HepG2 (cell line): ENCODE measurements at regions not wholly inside any gene's neighbourhood (a gene's known extent, or its start where the extent isn't known, plus 50 kb on each side); places are given as distances from the start of the nearest gene placed in this dataset.

ENCODE experiments used
- ATAC-seq: fragments of 200-7000 bp; cut with Tn5 transposase; 3 replicates; pipeline ENCODE4 v1.9.1; 2020; ENCODE audit warnings: mild to moderate bottlenecking, moderate library complexity
- BruUV-seq: library from RNA; stranded (reverse); fragments of 400-500 nt; replicated peaks from 2 replicates; lab custom pipeline; 2021; lab: Mats Ljungman, UMichigan
- CTCF ChIA-PET: fragments of 300-600 bp; formaldehyde crosslinking; extraction: SDS; loops from one replicate; lab custom pipeline; 2021; ENCODE audit warnings: low total read pairs, inconsistent platforms, low intra/inter-chr PET ratio; lab: Yijun Ruan, JAX
- POLR2A ChIA-PET: fragments of 350-600 bp; sonication (Branson Sonifier 250); formaldehyde crosslinking; loops from one replicate; lab custom pipeline; 2020; ENCODE audit warnings: antibody characterized with exemption, inconsistent platforms; lab: Yijun Ruan, JAX
- DNase-seq: peaks from one replicate; pipeline ENCODE4 v3.0.0-alpha.2; 2015; ENCODE audit warnings: low spot score
- FAIRE-seq: peaks from 3 replicates; lab custom pipeline; 2011; peaks lifted over from hg19 to GRCh38; lab: Jason Lieb, UNC
- H2AFZ ChIP-seq: one replicate; pipeline ENCODE4 v1.6.1; 2011; ENCODE audit warnings: low read length, inconsistent platforms
- H3K27ac ChIP-seq: fragments of 300-600 bp; 3 replicates; pipeline ENCODE4 v1.8.0; 2011; ENCODE audit warnings: mixed run types, mild to moderate bottlenecking, mixed read lengths, low read length, inconsistent platforms; ENCODE audit not compliant: insufficient read depth; ENCODE audit errors: extremely low read length
- H3K27me3 ChIP-seq, 2 experiments: fragments of 200-600 bp in 1 of 2; 2 replicates in 1 of 2; 3 replicates in 1 of 2; pipeline versions ENCODE4 v1.6.0 to v1.8.0; 2011; ENCODE audit warnings: low read length in 2 of 2, mild to moderate bottlenecking in 2 of 2, moderate library complexity in 2 of 2, inconsistent platforms in 1 of 2; ENCODE audit not compliant: insufficient read depth in 2 of 2, control insufficient read depth in 1 of 2
- H3K36me3 ChIP-seq, 2 experiments: fragments of 200-600 bp in 1 of 2; replicated peaks in 1 of 2; 2 replicates in 1 of 2; 3 replicates in 1 of 2; pipeline versions ENCODE4 v1.5.1 to v1.8.0; 2011; ENCODE audit warnings: low read length in 2 of 2, inconsistent platforms in 1 of 2; ENCODE audit not compliant: insufficient read depth in 2 of 2, control insufficient read depth in 1 of 2
- H3K4me1 ChIP-seq: 2 replicates; pipeline ENCODE4 v1.5.1; 2012; ENCODE audit warnings: low read length, inconsistent platforms; ENCODE audit not compliant: insufficient read depth
- H3K4me2 ChIP-seq: 2 replicates; pipeline ENCODE4 v1.6.0; 2011; ENCODE audit warnings: low read depth, low read length, inconsistent platforms
- H3K4me3 ChIP-seq, 3 experiments: fragments of 200-600 bp in 1 of 3; sonication (generic), shearing (Covaris generic) in 1 of 3; replicated peaks in 1 of 3; 2 replicates each; pipeline ENCODE4 v1.5.1; 2011 to 2016; ENCODE audit warnings: low read length in 3 of 3, inconsistent platforms in 2 of 3, low read depth in 2 of 3, mild to moderate bottlenecking in 2 of 3, control low read depth in 1 of 3, mixed read lengths in 1 of 3; ENCODE audit not compliant: insufficient read depth in 1 of 3
- H3K79me2 ChIP-seq: one replicate; pipeline ENCODE4 v1.6.1; 2011; ENCODE audit warnings: low read length, inconsistent platforms; ENCODE audit not compliant: insufficient read depth
- H3K9ac ChIP-seq: 2 replicates; pipeline ENCODE4 v1.6.0; 2011; ENCODE audit warnings: mild to moderate bottlenecking, low read depth, low read length, inconsistent platforms; ENCODE audit not compliant: insufficient read depth
- H3K9me3 ChIP-seq: 2 replicates; pipeline ENCODE4 v1.5.1; 2012; ENCODE audit warnings: mild to moderate bottlenecking, low read length
- H4K20me1 ChIP-seq: 2 replicates; pipeline ENCODE4 v1.6.0; 2011; ENCODE audit warnings: inconsistent platforms, mild to moderate bottlenecking, low read length, moderate library complexity; ENCODE audit not compliant: insufficient read depth
- ATF7 ChIP-seq, 2 experiments: fragments of 450-650 bp in 1 of 2; sonication (generic) in 1 of 2; formaldehyde crosslinking in 1 of 2; IDR thresholded peaks; 2 replicates each; pipeline versions ENCODE4 v1.4.0 to v1.6.1; 2016 to 2020; ENCODE audit warnings: antibody characterized with exemption in 1 of 2, mild to moderate bottlenecking in 1 of 2, missing genetic modification reagents in 1 of 2
- DNMT1 ChIP-seq: sonication (generic); formaldehyde crosslinking; IDR thresholded peaks from 2 replicates; pipeline ENCODE4 v1.5.1; 2020; ENCODE audit warnings: mild to moderate bottlenecking, missing genetic modification reagents
- RERE ChIP-seq: IDR thresholded peaks from 2 replicates; pipeline ENCODE4 v1.6.1; 2016; ENCODE audit warnings: low read depth, missing genetic modification reagents, missing compliant biosample characterization
- SIN3B ChIP-seq: fragments of 150-350 bp; IDR thresholded peaks from 2 replicates; pipeline ENCODE4 v1.6.1; 2014; ENCODE audit warnings: low read length
- ZNF101 ChIP-seq: sonication (generic); formaldehyde crosslinking; IDR thresholded peaks from 2 replicates; pipeline ENCODE4 v1.4.0; 2020; ENCODE audit warnings: mild to moderate bottlenecking, low read depth, missing genetic modification reagents, borderline replicate concordance
- ZNF496 ChIP-seq: sonication (generic); formaldehyde crosslinking; IDR thresholded peaks from 2 replicates; pipeline ENCODE4 v1.8.1; 2023; ENCODE audit warnings: mild to moderate bottlenecking, moderate library complexity, missing genetic modification reagents; ENCODE audit not compliant: insufficient replicate concordance
- ZNF740 ChIP-seq: sonication (generic); formaldehyde crosslinking; IDR thresholded peaks from 2 replicates; pipeline ENCODE4 v1.4.0; 2020; ENCODE audit warnings: missing genetic modification reagents
- WGBS: methylation state at CpG from one replicate; pipeline ENCODE4 v1.1.6; 2017; ENCODE audit warnings: low lambda C conversion rate; 5-methylcytosine and 5-hydroxymethylcytosine counted together
- in situ Hi-C: cut with HindIII; loops from 2 replicates; pipeline ENCODE4 v1.10.0; 2017; ENCODE audit warnings: low pct_unique_long_range_greater_than_20kb; ENCODE audit not compliant: extremely low pct_ligation_motif_present
- intact Hi-C: fragments of 100-400 bp; cut with micrococcal nuclease; formaldehyde crosslinking; loops from one replicate; pipeline ENCODE4 v1.10.0; 2022; ENCODE audit not compliant: unreplicated experiment
- TF ChIP-seq, protein P1 (sequence below): IDR thresholded peaks from 2 replicates; pipeline ENCODE4 v1.6.1; 2016; ENCODE audit warnings: mild to moderate bottlenecking
- TF ChIP-seq, protein P2 (sequence below): sonication (generic); formaldehyde crosslinking; IDR thresholded peaks from 2 replicates; pipeline ENCODE4 v1.4.0; 2020; ENCODE audit warnings: mild to moderate bottlenecking, missing genetic modification reagents
- TF ChIP-seq, protein P3 (sequence below): sonication (generic); formaldehyde crosslinking; IDR thresholded peaks from 2 replicates; pipeline ENCODE4 v1.4.0; 2020; ENCODE audit warnings: low read depth, mild to moderate bottlenecking, missing genetic modification reagents
- TF ChIP-seq, protein P4 (sequence below): sonication (generic); formaldehyde crosslinking; IDR thresholded peaks from 2 replicates; pipeline ENCODE4 v1.5.0; 2020; ENCODE audit warnings: mild to moderate bottlenecking, missing genetic modification reagents

DNA sequence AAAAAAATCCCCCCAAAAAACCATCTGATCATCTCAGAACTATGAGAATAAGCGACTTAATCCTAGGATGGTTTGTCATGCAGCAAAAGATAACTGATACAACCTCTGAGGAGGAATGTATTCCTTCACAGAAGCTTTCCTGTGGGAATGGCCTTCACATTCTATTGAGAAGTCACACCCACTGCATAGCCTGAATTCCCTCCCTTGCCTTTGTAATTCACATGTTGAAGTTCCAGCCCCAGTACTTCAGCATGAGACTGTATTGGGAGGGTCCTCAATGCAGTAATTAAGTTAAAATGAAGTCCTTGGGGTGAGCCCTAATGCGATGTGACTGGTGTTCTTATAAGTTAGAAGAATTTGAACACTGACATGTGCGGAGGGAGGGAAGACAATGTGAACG is 395.2 kb downstream of the TUSC7 start:
- no peak overlapping the region for H3K27ac ChIP-seq
- ATAC-seq, result no peak
- no peak overlapping the region for H2AFZ ChIP-seq
- no peak overlapping the region for H3K9ac ChIP-seq
- 35% methylated on average over 4 of the region's 4 CpGs for WGBS
- no peaks in the 10 kb centered on the region for H3K9me3 ChIP-seq
- in situ Hi-C loops, result no loop called here
- no peak overlapping the region for H3K4me3 ChIP-seq
- TF ChIP-seq, protein P1, sequence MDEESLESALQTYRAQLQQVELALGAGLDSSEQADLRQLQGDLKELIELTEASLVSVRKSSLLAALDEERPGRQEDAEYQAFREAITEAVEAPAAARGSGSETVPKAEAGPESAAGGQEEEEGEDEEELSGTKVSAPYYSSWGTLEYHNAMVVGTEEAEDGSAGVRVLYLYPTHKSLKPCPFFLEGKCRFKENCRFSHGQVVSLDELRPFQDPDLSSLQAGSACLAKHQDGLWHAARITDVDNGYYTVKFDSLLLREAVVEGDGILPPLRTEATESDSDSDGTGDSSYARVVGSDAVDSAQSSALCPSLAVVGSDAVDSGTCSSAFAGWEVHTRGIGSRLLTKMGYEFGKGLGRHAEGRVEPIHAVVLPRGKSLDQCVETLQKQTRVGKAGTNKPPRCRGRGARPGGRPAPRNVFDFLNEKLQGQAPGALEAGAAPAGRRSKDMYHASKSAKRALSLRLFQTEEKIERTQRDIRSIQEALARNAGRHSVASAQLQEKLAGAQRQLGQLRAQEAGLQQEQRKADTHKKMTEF, result no peak
- TF ChIP-seq ZNF496 (CRISPR knock-in tag) (no peak), RERE (CRISPR knock-in tag) (no peak), DNMT1 (CRISPR knock-in tag) (no peak), ZNF101 (no peak), SIN3B (no peak), ATF7 (IDR thresholded peaks at IDR 0.05) (no peak), ATF7 (CRISPR knock-in tag; IDR thresholded peaks at IDR 0.05) (no peak), ZNF740 (CRISPR knock-in tag) (no peak)
- TF ChIP-seq, protein P2, sequence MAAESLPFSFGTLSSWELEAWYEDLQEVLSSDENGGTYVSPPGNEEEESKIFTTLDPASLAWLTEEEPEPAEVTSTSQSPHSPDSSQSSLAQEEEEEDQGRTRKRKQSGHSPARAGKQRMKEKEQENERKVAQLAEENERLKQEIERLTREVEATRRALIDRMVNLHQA (CRISPR knock-in tag), result no peak
- TF ChIP-seq, protein P3, sequence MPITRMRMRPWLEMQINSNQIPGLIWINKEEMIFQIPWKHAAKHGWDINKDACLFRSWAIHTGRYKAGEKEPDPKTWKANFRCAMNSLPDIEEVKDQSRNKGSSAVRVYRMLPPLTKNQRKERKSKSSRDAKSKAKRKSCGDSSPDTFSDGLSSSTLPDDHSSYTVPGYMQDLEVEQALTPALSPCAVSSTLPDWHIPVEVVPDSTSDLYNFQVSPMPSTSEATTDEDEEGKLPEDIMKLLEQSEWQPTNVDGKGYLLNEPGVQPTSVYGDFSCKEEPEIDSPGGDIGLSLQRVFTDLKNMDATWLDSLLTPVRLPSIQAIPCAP (CRISPR knock-in tag), result no peak
- TF ChIP-seq, protein P4, sequence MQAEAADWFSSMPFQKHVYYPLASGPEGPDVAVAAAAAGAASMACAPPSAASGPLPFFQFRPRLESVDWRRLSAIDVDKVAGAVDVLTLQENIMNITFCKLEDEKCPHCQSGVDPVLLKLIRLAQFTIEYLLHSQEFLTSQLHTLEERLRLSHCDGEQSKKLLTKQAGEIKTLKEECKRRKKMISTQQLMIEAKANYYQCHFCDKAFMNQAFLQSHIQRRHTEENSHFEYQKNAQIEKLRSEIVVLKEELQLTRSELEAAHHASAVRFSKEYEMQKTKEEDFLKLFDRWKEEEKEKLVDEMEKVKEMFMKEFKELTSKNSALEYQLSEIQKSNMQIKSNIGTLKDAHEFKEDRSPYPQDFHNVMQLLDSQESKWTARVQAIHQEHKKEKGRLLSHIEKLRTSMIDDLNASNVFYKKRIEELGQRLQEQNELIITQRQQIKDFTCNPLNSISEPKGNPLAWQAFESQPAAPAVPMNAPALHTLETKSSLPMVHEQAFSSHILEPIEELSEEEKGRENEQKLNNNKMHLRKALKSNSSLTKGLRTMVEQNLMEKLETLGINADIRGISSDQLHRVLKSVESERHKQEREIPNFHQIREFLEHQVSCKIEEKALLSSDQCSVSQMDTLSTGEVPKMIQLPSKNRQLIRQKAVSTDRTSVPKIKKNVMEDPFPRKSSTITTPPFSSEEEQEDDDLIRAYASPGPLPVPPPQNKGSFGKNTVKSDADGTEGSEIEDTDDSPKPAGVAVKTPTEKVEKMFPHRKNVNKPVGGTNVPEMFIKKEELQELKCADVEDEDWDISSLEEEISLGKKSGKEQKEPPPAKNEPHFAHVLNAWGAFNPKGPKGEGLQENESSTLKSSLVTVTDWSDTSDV, result no peak
- DNase-seq, result no peak
- POLR2A ChIA-PET, result no interaction called here
- no peaks in the 10 kb centered on the region for H3K27me3 ChIP-seq
- H3K36me3 ChIP-seq, result no peaks in the 10 kb centered on the region
- CTCF ChIA-PET, result no interaction called here
- H4K20me1 ChIP-seq, result no peaks in the 10 kb centered on the region
- no peak for FAIRE-seq
- H3K4me1 ChIP-seq, result no peaks in the 10 kb centered on the region
- intact Hi-C loops, result no loop called here
- BruUV-seq, result no TSS peak
- no peak overlapping the region for H3K4me2 ChIP-seq
- H3K79me2 ChIP-seq, result no peaks in the 10 kb centered on the region
